ENCODE measurements at regions not wholly inside any gene's neighbourhood (a gene's known extent, or its start where the extent isn't known, plus 50 kb on each side); places are given as distances from the start of the nearest gene placed in this dataset.

GRCh38 chr5:106481374-106481773 is 1189.4 kb downstream of the EFNA5 start:
- H3K36me3 ChIP-seq (ENCODE audit: control insufficient read depth in 2 of 2, extremely low read depth in 1 of 2, insufficient read depth in 2 of 2, low read length in 2 of 2), result no peaks in the 10 kb centered on the region
- no peak for FAIRE-seq
- dilution Hi-C loops (cut with MboI; ENCODE audit: extremely low pct_ligation_motif_present, low sequenced_read_pairs), result no loop called here
- H3K4me1 ChIP-seq (ENCODE audit: control insufficient read depth, extremely low read depth, insufficient read depth, low read length), result no peaks in the 10 kb centered on the region
- no peak overlapping the region for H2AFZ ChIP-seq (ENCODE audit: control insufficient read depth, low read length)
- TF ChIP-seq EZH2 (IDR thresholded peaks at IDR 0.05; ENCODE audit: low read length), result no peak
- TF ChIP-seq CTCF (optimal IDR thresholded peaks at IDR 0.05 in 1 of 3, IDR thresholded peaks at IDR 0.05 in 1 of 3, conservative IDR thresholded peaks at IDR 0.05 in 1 of 3; ENCODE audit: extremely low read depth in 1 of 3, insufficient read depth in 2 of 3, low read length in 3 of 3), result no peak
- no peak overlapping the region for H3K9ac ChIP-seq (ENCODE audit: control insufficient read depth, extremely low read depth, insufficient read depth, low read length)
- H4K20me1 ChIP-seq (ENCODE audit: control insufficient read depth, extremely low read depth, insufficient read depth, low read length), result no peaks in the 10 kb centered on the region
- H3K9me1 ChIP-seq (ENCODE audit: control insufficient read depth, extremely low read depth, insufficient read depth, low read length), result no peaks in the 10 kb centered on the region
- no peaks in the 10 kb centered on the region for H3K79me2 ChIP-seq (ENCODE audit: control insufficient read depth, insufficient read depth, low read length)
- H3K9me3 ChIP-seq (ENCODE audit: control insufficient read depth, low read depth, low read length), result no peaks in the 10 kb centered on the region
- no peak overlapping the region for H3K4me2 ChIP-seq (ENCODE audit: control insufficient read depth, extremely low read depth, insufficient read depth, low read depth, low read length)
- no peak overlapping the region for H3K4me3 ChIP-seq (ENCODE audit: control insufficient read depth in 2 of 3, extremely low read depth in 1 of 3, insufficient read depth in 2 of 3, low read depth in 1 of 3, low read length in 3 of 3)
- no peaks in the 10 kb centered on the region for H3K27me3 ChIP-seq (ENCODE audit: control insufficient read depth, extremely low read depth, insufficient read depth, low read length)
- no peak overlapping the region for H3K27ac ChIP-seq (ENCODE audit: control insufficient read depth, insufficient read depth, low read length)
- DNase-seq (ENCODE audit: low read depth, low spot score), result no peak

- H2AFZ ChIP-seq (ENCODE audit: control insufficient read depth, low read length), result no peak overlapping the region
- FAIRE-seq, result no peak
These were observed 1194.1 kb downstream of the EFNA5 start for GRCh38 chr5:106476630-106477029.

More at GRCh38 chr5:106476630-106477029, 1194.1 kb downstream of the EFNA5 start:
- DNase-seq (ENCODE audit: low read depth, low spot score), result no peak
- no peak overlapping the region for H3K4me2 ChIP-seq (ENCODE audit: control insufficient read depth, extremely low read depth, insufficient read depth, low read depth, low read length)
- H3K79me2 ChIP-seq (ENCODE audit: control insufficient read depth, insufficient read depth, low read length), result no peaks in the 10 kb centered on the region
- no peaks in the 10 kb centered on the region for H3K4me1 ChIP-seq (ENCODE audit: control insufficient read depth, extremely low read depth, insufficient read depth, low read length)
- H3K27me3 ChIP-seq (ENCODE audit: control insufficient read depth, extremely low read depth, insufficient read depth, low read length), result no peaks in the 10 kb centered on the region
- dilution Hi-C loops (cut with MboI; ENCODE audit: extremely low pct_ligation_motif_present, low sequenced_read_pairs), result no loop called here
- H4K20me1 ChIP-seq (ENCODE audit: control insufficient read depth, extremely low read depth, insufficient read depth, low read length), result no peaks in the 10 kb centered on the region
- no peak overlapping the region for H3K4me3 ChIP-seq (ENCODE audit: control insufficient read depth in 2 of 3, extremely low read depth in 1 of 3, insufficient read depth in 2 of 3, low read depth in 1 of 3, low read length in 3 of 3)
- no peaks in the 10 kb centered on the region for H3K9me3 ChIP-seq (ENCODE audit: control insufficient read depth, low read depth, low read length)
- no peak overlapping the region for H3K9ac ChIP-seq (ENCODE audit: control insufficient read depth, extremely low read depth, insufficient read depth, low read length)
- H3K9me1 ChIP-seq (ENCODE audit: control insufficient read depth, extremely low read depth, insufficient read depth, low read length), result no peaks in the 10 kb centered on the region
- no peak overlapping the region for H3K27ac ChIP-seq (ENCODE audit: control insufficient read depth, insufficient read depth, low read length)
- H3K36me3 ChIP-seq (ENCODE audit: control insufficient read depth in 2 of 2, extremely low read depth in 1 of 2, insufficient read depth in 2 of 2, low read length in 2 of 2), result no peaks in the 10 kb centered on the region
- TF ChIP-seq EZH2 (IDR thresholded peaks at IDR 0.05; ENCODE audit: low read length) (no peak), CTCF (optimal IDR thresholded peaks at IDR 0.05 in 1 of 3, IDR thresholded peaks at IDR 0.05 in 1 of 3, conservative IDR thresholded peaks at IDR 0.05 in 1 of 3; ENCODE audit: extremely low read depth in 1 of 3, insufficient read depth in 2 of 3, low read length in 3 of 3) (no peak)
